Right lobe of liver (tissue), 6 donors: ENCODE measurements at regions not wholly inside any gene's neighbourhood (a gene's known extent, or its start where the extent isn't known, plus 50 kb on each side); places are given as distances from the start of the nearest gene placed in this dataset.

ENCODE experiments used
- ATAC-seq, 4 donors: fragments of 200-7000 bp; cut with Tn5 transposase; one replicate each; pipeline ENCODE4 v1.9.1; 2020; ENCODE audit warnings: mild to moderate bottlenecking in 4 of 4, moderate library complexity in 4 of 4
- DNase-seq, 3 donors: peaks; one replicate each; pipeline ENCODE4 v3.0.0-alpha.2; 2020
- H3K27ac ChIP-seq, 3 donors: fragments of 200-600 bp; one replicate each; pipeline ENCODE4 v1.8.0; 2022
- H3K27me3 ChIP-seq, 2 donors: fragments of 200-600 bp; one replicate each; pipeline ENCODE4 v1.8.0; 2022
- H3K36me3 ChIP-seq, 4 donors: fragments of 200-600 bp; sonication (generic) in 1 of 4; one replicate each; pipeline versions ENCODE4 v1.5.1 to v1.8.0; 2017 to 2022; ENCODE audit warnings: control low read depth in 1 of 4
- H3K4me1 ChIP-seq, 4 donors: fragments of 200-600 bp; sonication (generic) in 1 of 4; one replicate each; pipeline versions ENCODE4 v1.5.1 to v1.8.0; 2017 to 2022; ENCODE audit warnings: control low read depth in 1 of 4
- H3K4me3 ChIP-seq, 3 donors: fragments of 200-600 bp; one replicate each; pipeline ENCODE4 v1.8.0; 2022
- H3K9me3 ChIP-seq, 4 donors: fragments of 200-600 bp; sonication (generic) in 1 of 4; one replicate each; pipeline versions ENCODE4 v1.5.1 to v1.8.0; 2017 to 2022; ENCODE audit warnings: control low read depth in 1 of 4
- POLR2A ChIP-seq: fragments of 450-650 bp; IDR thresholded peaks from one replicate; pipeline ENCODE4 v1.6.1; 2017; ENCODE audit warnings: antibody characterized with exemption, mild to moderate bottlenecking
- WGBS: methylation state at CpG from one replicate; pipeline ENCODE4 v1.1.6; 2018; ENCODE audit warnings: low coverage, low lambda C conversion rate; ENCODE audit not compliant: insufficient coverage; ENCODE audit errors: missing lambda C conversion rate; 5-methylcytosine and 5-hydroxymethylcytosine counted together
- intact Hi-C, 2 donors: fragments of 100-400 bp; cut with DNase I; formaldehyde crosslinking; loops; one replicate each; pipeline versions ENCODE4 v1.11.2 to v1.14.1; 2022
- TF ChIP-seq, protein P1 (sequence below), 4 donors: fragments of 200-600 bp in 3 of 4; fragments of 450-650 bp in 1 of 4; IDR thresholded peaks; one replicate each; pipeline versions ENCODE4 v1.5.1 to v1.8.0; 2016 to 2022; ENCODE audit warnings: antibody characterized with exemption in 4 of 4, mild to moderate bottlenecking in 2 of 4
- donor health status: DM: no; HTN: yes; CAD: no.
- donor health status: DM: no; HTN: no; CAD: no.
- donor health status: DM: no; HTN: no; CAD: no.
- donor health status: DM: no; HTN: yes; CAD: no.
- donor health status: DM: no; HTN: yes; CAD: no.

- no peak overlapping the region for H3K27ac ChIP-seq
- H3K4me3 ChIP-seq: no peak overlapping the region
- H3K9me3 ChIP-seq: no peaks in the 10 kb centered on the region
- ATAC-seq (no peak), DNase-seq (no peak)
- WGBS: 100% methylated on average over 2 of the region's 3 CpGs
- intact Hi-C loops: no loop called here
- no peaks in the 10 kb centered on the region for H3K36me3 ChIP-seq
- H3K4me1 ChIP-seq: no peaks in the 10 kb centered on the region
- TF ChIP-seq, protein P1, sequence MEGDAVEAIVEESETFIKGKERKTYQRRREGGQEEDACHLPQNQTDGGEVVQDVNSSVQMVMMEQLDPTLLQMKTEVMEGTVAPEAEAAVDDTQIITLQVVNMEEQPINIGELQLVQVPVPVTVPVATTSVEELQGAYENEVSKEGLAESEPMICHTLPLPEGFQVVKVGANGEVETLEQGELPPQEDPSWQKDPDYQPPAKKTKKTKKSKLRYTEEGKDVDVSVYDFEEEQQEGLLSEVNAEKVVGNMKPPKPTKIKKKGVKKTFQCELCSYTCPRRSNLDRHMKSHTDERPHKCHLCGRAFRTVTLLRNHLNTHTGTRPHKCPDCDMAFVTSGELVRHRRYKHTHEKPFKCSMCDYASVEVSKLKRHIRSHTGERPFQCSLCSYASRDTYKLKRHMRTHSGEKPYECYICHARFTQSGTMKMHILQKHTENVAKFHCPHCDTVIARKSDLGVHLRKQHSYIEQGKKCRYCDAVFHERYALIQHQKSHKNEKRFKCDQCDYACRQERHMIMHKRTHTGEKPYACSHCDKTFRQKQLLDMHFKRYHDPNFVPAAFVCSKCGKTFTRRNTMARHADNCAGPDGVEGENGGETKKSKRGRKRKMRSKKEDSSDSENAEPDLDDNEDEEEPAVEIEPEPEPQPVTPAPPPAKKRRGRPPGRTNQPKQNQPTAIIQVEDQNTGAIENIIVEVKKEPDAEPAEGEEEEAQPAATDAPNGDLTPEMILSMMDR (IDR thresholded peaks at IDR 0.05): no peak
- no peak for TF ChIP-seq POLR2A
- H3K27me3 ChIP-seq: no peaks in the 10 kb centered on the region
Observed at GRCh38 chr13:99800011-99800410, 171.6 kb downstream of the ZIC5 start.

DNA sequence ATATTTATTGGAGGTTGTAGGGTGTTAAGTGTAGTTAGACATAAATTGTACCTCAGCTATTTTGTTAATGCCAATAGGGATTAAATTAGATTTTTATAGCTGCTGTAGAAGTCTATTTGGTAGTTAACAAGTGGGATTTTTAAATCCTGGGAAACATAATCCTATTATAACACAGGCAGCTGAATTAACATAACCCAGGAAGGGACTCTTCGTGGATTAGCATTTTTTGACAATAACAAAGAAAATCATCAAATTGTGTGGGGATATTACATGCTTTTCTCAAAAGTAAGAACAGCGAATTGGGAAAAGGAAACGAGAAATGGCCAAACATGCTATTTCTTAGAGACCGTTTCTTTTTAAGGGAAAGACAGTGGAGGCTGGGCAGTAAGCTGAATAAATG is 172.8 kb downstream of the ZIC5 start:
- Histone ChIP-seq H3K36me3 (no peaks in the 10 kb centered on the region), H3K27me3 (no peaks in the 10 kb centered on the region), H3K4me1 (no peaks in the 10 kb centered on the region), H3K4me3 (no peak overlapping the region), H3K27ac (no peak overlapping the region), H3K9me3 (no peaks in the 10 kb centered on the region)
- DNase-seq (no peak), ATAC-seq (no peak)
- intact Hi-C loops: no loop called here
- 79% methylated on average over 4 of the region's 4 CpGs for WGBS
- no peak for TF ChIP-seq POLR2A
- TF ChIP-seq, protein P1 (IDR thresholded peaks at IDR 0.05): no peak

- ATAC-seq (no peak), DNase-seq (no peak)
- H3K9me3 ChIP-seq: no peaks in the 10 kb centered on the region
- H3K36me3 ChIP-seq: no peaks in the 10 kb centered on the region
- intact Hi-C loops: no loop called here
- no peaks in the 10 kb centered on the region for H3K27me3 ChIP-seq
- WGBS: 71% methylated on average over 2 of the region's 2 CpGs
- no peak overlapping the region for H3K4me3 ChIP-seq
- no peaks in the 10 kb centered on the region for H3K4me1 ChIP-seq
- no peak overlapping the region for H3K27ac ChIP-seq
- no peak for TF ChIP-seq POLR2A
- TF ChIP-seq, protein P1 (IDR thresholded peaks at IDR 0.05): no peak
Observed at GRCh38 chr13:99797691-99798090, 173.9 kb downstream of the ZIC5 start.

DNA sequence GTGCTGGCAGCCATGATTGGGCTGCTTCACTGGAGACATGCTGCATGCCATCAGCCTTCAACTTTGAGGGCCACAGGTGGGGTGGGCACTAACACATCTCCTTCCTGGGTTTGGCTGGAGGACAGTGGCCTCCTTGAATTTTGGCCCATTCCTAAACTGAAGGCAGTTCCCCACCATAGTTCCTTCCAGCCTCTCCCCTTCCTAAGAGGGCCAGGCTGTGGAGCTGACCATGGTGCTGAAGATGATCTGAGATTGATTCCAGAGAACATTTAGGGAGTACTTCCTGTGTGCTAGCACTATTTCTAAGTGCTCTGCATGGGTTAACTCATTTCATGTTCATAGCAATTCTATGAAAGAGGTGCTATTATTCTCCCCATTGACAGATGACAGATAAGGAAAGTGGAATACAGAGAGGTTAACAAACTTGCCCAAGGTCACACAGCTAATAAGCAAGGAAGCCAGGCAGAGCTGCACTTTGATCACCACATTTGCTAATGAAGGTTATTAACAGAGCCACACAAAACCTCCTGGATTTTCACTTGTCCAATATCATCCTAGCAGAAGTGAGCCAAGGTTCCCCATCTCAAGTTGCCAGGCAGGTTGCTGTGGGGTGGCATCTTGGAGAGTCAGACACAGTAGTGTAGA is 175.3 kb downstream of the ZIC5 start:
- Histone ChIP-seq H3K4me1 (no peaks in the 10 kb centered on the region), H3K9me3 (no peaks in the 10 kb centered on the region), H3K4me3 (no peak overlapping the region), H3K36me3 (no peaks in the 10 kb centered on the region), H3K27me3 (no peaks in the 10 kb centered on the region), H3K27ac (no peak overlapping the region)
- DNase-seq: no peak
- intact Hi-C loops: no loop called here
- TF ChIP-seq, protein P1 (IDR thresholded peaks at IDR 0.05): no peak
- no peak for TF ChIP-seq POLR2A
- ATAC-seq: peak in 1 of 4 donors; percentile 41
